IMR-90 (cell line): ENCODE measurements at regions not wholly inside any gene's neighbourhood (a gene's known extent, or its start where the extent isn't known, plus 50 kb on each side); places are given as distances from the start of the nearest gene placed in this dataset.

Experiments
- ATAC-seq: fragments of 200-7000 bp; cut with Tn5 transposase; 2 replicates; pipeline ENCODE4 v1.9.1; 2020; ENCODE audit warnings: low read depth, mild to moderate bottlenecking, moderate library complexity
- BruUV-seq: library from RNA; stranded (reverse); fragments of 400-500 nt; replicated peaks from 2 replicates; lab custom pipeline; 2021; lab: Mats Ljungman, UMichigan
- CTCF ChIA-PET: fragments of 300-600 bp; formaldehyde crosslinking; extraction: SDS; loops from one replicate; lab custom pipeline; 2021; ENCODE audit warnings: antibody characterized with exemption; lab: Yijun Ruan, JAX
- POLR2A ChIA-PET: fragments of 300-600 bp; sonication (Branson Sonifier 250); formaldehyde crosslinking; loops from one replicate; lab custom pipeline; 2022; ENCODE audit warnings: antibody characterized with exemption; ENCODE audit not compliant: unreplicated experiment; lab: Charles Lee
- DNase-seq: peaks from one replicate; pipeline ENCODE4 v3.0.0; 2013
- H2AFZ ChIP-seq: replicated peaks from 2 replicates; pipeline ENCODE3; 2013; ENCODE audit warnings: low read length, mild to moderate bottlenecking; ENCODE audit not compliant: poor library complexity
- H2AK5ac ChIP-seq: 2 replicates; pipeline ENCODE4 v1.6.1; 2013; ENCODE audit warnings: low read depth, low read length, inconsistent platforms
- H2AK9ac ChIP-seq: replicated peaks from 2 replicates; pipeline ENCODE3; 2013; ENCODE audit warnings: mild to moderate bottlenecking, low read depth, low read length, moderate library complexity; ENCODE audit not compliant: poor library complexity
- H2BK120ac ChIP-seq: 2 replicates; pipeline ENCODE4 v1.6.1; 2013; ENCODE audit warnings: low read depth, low read length, inconsistent platforms
- H2BK15ac ChIP-seq: 3 replicates; pipeline ENCODE4 v1.6.1; 2013; ENCODE audit warnings: low read depth, low read length, inconsistent platforms
- H2BK20ac ChIP-seq: 2 replicates; pipeline ENCODE4 v1.6.1; 2013; ENCODE audit warnings: low read depth, mild to moderate bottlenecking, inconsistent platforms, low read length, moderate library complexity
- H2BK5ac ChIP-seq: 2 replicates; pipeline ENCODE4 v1.6.1; 2013; ENCODE audit warnings: mild to moderate bottlenecking, low read depth, low read length, inconsistent platforms; ENCODE audit not compliant: poor library complexity, severe bottlenecking
- H3K14ac ChIP-seq: replicated peaks from 2 replicates; pipeline ENCODE4 v1.6.1; 2013; ENCODE audit warnings: low read depth, low read length, inconsistent platforms
- H3K18ac ChIP-seq: 2 replicates; pipeline ENCODE4 v1.6.1; 2013; ENCODE audit warnings: low read depth, low read length, control low read depth
- H3K23ac ChIP-seq: 2 replicates; pipeline ENCODE4 v1.6.1; 2013; ENCODE audit warnings: low read depth, low read length, inconsistent platforms
- H3K27ac ChIP-seq: 2 replicates; pipeline ENCODE4 v1.5.1; 2013; ENCODE audit warnings: mild to moderate bottlenecking, control low read depth, low read length; ENCODE audit not compliant: insufficient read depth
- H3K27me3 ChIP-seq: 2 replicates; pipeline ENCODE4 v1.6.1; 2013; ENCODE audit warnings: low read length; ENCODE audit not compliant: control insufficient read depth, insufficient read depth
- H3K36me3 ChIP-seq: 2 replicates; pipeline ENCODE4 v1.6.1; 2013; ENCODE audit warnings: low read length, mixed read lengths; ENCODE audit not compliant: control insufficient read depth, insufficient read depth
- H3K4ac ChIP-seq: 2 replicates; pipeline ENCODE4 v1.6.1; 2013; ENCODE audit warnings: low read depth, low read length, inconsistent platforms
- H3K4me1 ChIP-seq: 2 replicates; pipeline ENCODE4 v1.6.1; 2013; ENCODE audit warnings: low read length, mixed read lengths; ENCODE audit not compliant: control insufficient read depth, insufficient read depth
- H3K4me2 ChIP-seq: 2 replicates; pipeline ENCODE4 v1.6.1; 2013; ENCODE audit warnings: low read depth, mild to moderate bottlenecking, control low read depth, low read length, moderate library complexity
- H3K4me3 ChIP-seq: 2 replicates; pipeline ENCODE4 v1.5.1; 2013; ENCODE audit warnings: low read depth, mild to moderate bottlenecking, control low read depth, low read length, moderate library complexity; ENCODE audit not compliant: insufficient read depth
- H3K56ac ChIP-seq: 2 replicates; pipeline ENCODE4 v1.6.1; 2013; ENCODE audit warnings: low read length, inconsistent platforms; ENCODE audit not compliant: insufficient read depth; ENCODE audit errors: extremely low read depth
- H3K79me1 ChIP-seq, 2 experiments: 2 replicates each; pipeline ENCODE4 v1.6.1; 2013; ENCODE audit warnings: low read length in 2 of 2, inconsistent platforms in 1 of 2, low read depth in 1 of 2
- H3K9ac ChIP-seq: 2 replicates; pipeline ENCODE4 v1.6.1; 2013; ENCODE audit warnings: low read depth, low read length, control low read depth
- H3K9me1 ChIP-seq: 2 replicates; pipeline ENCODE4 v1.6.1; 2013; ENCODE audit warnings: low read length, inconsistent platforms; ENCODE audit not compliant: insufficient read depth
- H3K9me3 ChIP-seq: 2 replicates; pipeline ENCODE4 v1.6.1; 2013; ENCODE audit warnings: low read length; ENCODE audit not compliant: control insufficient read depth, insufficient read depth
- H4K20me1 ChIP-seq: 2 replicates; pipeline ENCODE4 v1.6.1; 2013; ENCODE audit warnings: low read length, inconsistent platforms; ENCODE audit not compliant: insufficient read depth
- H4K5ac ChIP-seq: 2 replicates; pipeline ENCODE4 v1.6.1; 2013; ENCODE audit warnings: mild to moderate bottlenecking, low read depth, low read length, control low read depth
- H4K8ac ChIP-seq, 2 experiments: 2 replicates each; pipeline ENCODE4 v1.6.1; 2013; ENCODE audit warnings: low read depth in 2 of 2, low read length in 2 of 2, control low read depth in 1 of 2, inconsistent platforms in 1 of 2
- H4K91ac ChIP-seq: 2 replicates; pipeline ENCODE4 v1.6.1; 2013; ENCODE audit warnings: low read depth, low read length, inconsistent platforms; ENCODE audit not compliant: insufficient read depth
- BHLHE40 ChIP-seq: fragments of 150-350 bp; IDR thresholded peaks from 2 replicates; pipeline ENCODE4 v1.6.1; 2016; ENCODE audit warnings: mild to moderate bottlenecking, low read depth, low read length
- CEBPB ChIP-seq: IDR thresholded peaks from 2 replicates; pipeline ENCODE4 v1.6.1; 2012; ENCODE audit warnings: low read depth, low read length, improper control_type of control experiment
- CHD1 ChIP-seq: IDR thresholded peaks from 2 replicates; pipeline ENCODE4 v1.6.1; 2012; ENCODE audit warnings: low read depth, low read length, improper control_type of control experiment
- CTCF ChIP-seq: conservative IDR thresholded peaks from 2 replicates; pipeline ENCODE4 v1.5.1; 2012; ENCODE audit warnings: mild to moderate bottlenecking, low read depth, low read length, improper control_type of control experiment
- ELK1 ChIP-seq: fragments of 150-350 bp; IDR thresholded peaks from 2 replicates; pipeline ENCODE4 v1.6.1; 2016; ENCODE audit warnings: low read depth, mild to moderate bottlenecking, low read length, moderate library complexity, borderline replicate concordance
- FOS ChIP-seq: fragments of 150-350 bp; IDR thresholded peaks from 2 replicates; pipeline ENCODE4 v1.6.1; 2016; ENCODE audit warnings: low read depth, low read length
- MAFK ChIP-seq: IDR thresholded peaks from 2 replicates; pipeline ENCODE4 v1.6.1; 2012; ENCODE audit warnings: low read depth, low read length, improper control_type of control experiment
- MXI1 ChIP-seq: IDR thresholded peaks from 2 replicates; pipeline ENCODE4 v1.6.1; 2012; ENCODE audit warnings: low read depth, mild to moderate bottlenecking, low read length, moderate library complexity, borderline replicate concordance
- NFE2L2 ChIP-seq: fragments of 150-350 bp; IDR thresholded peaks from 2 replicates; pipeline ENCODE4 v1.6.1; 2016; ENCODE audit warnings: low read depth, mild to moderate bottlenecking, low read length
- POLR2A ChIP-seq: IDR thresholded peaks from 2 replicates; pipeline ENCODE4 v1.6.1; 2012; ENCODE audit warnings: mild to moderate bottlenecking, low read depth, low read length
- RCOR1 ChIP-seq: IDR thresholded peaks from 2 replicates; pipeline ENCODE4 v1.6.1; 2012; ENCODE audit warnings: mild to moderate bottlenecking, low read length, improper control_type of control experiment; ENCODE audit not compliant: insufficient replicate concordance
- RFX5 ChIP-seq: IDR thresholded peaks from 2 replicates; pipeline ENCODE4 v1.8.0; 2012; ENCODE audit warnings: low read depth, mild to moderate bottlenecking, low read length, moderate library complexity
- SMC3 ChIP-seq: fragments of 150-350 bp; IDR thresholded peaks from 2 replicates; pipeline ENCODE4 v1.6.1; 2016; ENCODE audit warnings: low read depth, mild to moderate bottlenecking, antibody characterized with exemption, low read length, moderate library complexity
- USF2 ChIP-seq: fragments of 150-350 bp; IDR thresholded peaks from 2 replicates; pipeline ENCODE4 v1.6.1; 2017; ENCODE audit warnings: mild to moderate bottlenecking, antibody characterized with exemption, low read length, low read depth
- WGBS, 2 experiments: methylation state at CpG; one replicate each; pipeline versions ENCODE4 v1.1.5 to v1.1.7; 2013; ENCODE audit warnings: missing lambda C conversion rate in 2 of 2; ENCODE audit not compliant: insufficient read length in 1 of 2; ENCODE audit errors: extremely low coverage in 2 of 2; 5-methylcytosine and 5-hydroxymethylcytosine counted together
- dilution Hi-C: fragments of 300-500 bp; cut with HindIII; formaldehyde crosslinking; loops from one replicate; pipeline ENCODE4 v1.14.3; 2018; ENCODE audit warnings: low sequenced_read_pairs; ENCODE audit not compliant: unreplicated experiment
- in situ Hi-C: fragments of 300-500 bp; cut with MboI; formaldehyde crosslinking; loops from 3 replicates; pipeline ENCODE4 v1.14.3; 2019; ENCODE audit warnings: low sequenced_read_pairs, inconsistent platforms, mixed read lengths
- intact Hi-C: fragments of 100-400 bp; cut with micrococcal nuclease; formaldehyde crosslinking; loops from 2 replicates; pipeline ENCODE4 v1.10.0; 2022

GRCh38 chr6:122878796-122879195, 89.7 kb downstream of the SMPDL3A start:
- H3K27ac ChIP-seq = no peak overlapping the region
- no peak overlapping the region for H2BK5ac ChIP-seq
- intact Hi-C loops (no loop called here), dilution Hi-C loops (no loop called here), in situ Hi-C loops (no loop called here)
- H3K23ac ChIP-seq = no peak overlapping the region
- no peak overlapping the region for H3K4ac ChIP-seq
- H2BK120ac ChIP-seq = no peak overlapping the region
- H3K9me3 ChIP-seq = no peaks in the 10 kb centered on the region
- no peak overlapping the region for H3K14ac ChIP-seq
- H3K4me2 ChIP-seq = no peak overlapping the region
- H3K36me3 ChIP-seq = no peaks in the 10 kb centered on the region
- no peak overlapping the region for H3K9ac ChIP-seq
- POLR2A ChIA-PET = no interaction called here
- no CpG with 5 or more reads among the region's 1 CpG for WGBS, 2 experiments
- no peak overlapping the region for H2BK15ac ChIP-seq
- no peaks in the 10 kb centered on the region for H3K79me1 ChIP-seq
- no peak for ATAC-seq
- TF ChIP-seq ELK1 (no peak), SMC3 (no peak), FOS (no peak), CEBPB (no peak), CTCF (no peak), RCOR1 (no peak), CHD1 (no peak), NFE2L2 (no peak), USF2 (no peak), MXI1 (no peak), RFX5 (no peak), MAFK (no peak), BHLHE40 (no peak), POLR2A (no peak)
- no peak overlapping the region for H3K18ac ChIP-seq
- H2AFZ ChIP-seq = no peak overlapping the region
- no peak overlapping the region for H2AK5ac ChIP-seq
- H2BK20ac ChIP-seq = no peak overlapping the region
- H3K56ac ChIP-seq = no peak overlapping the region
- H3K9me1 ChIP-seq = no peaks in the 10 kb centered on the region
- H4K20me1 ChIP-seq = no peaks in the 10 kb centered on the region
- CTCF ChIA-PET = no interaction called here
- H4K91ac ChIP-seq = no peak overlapping the region
- no peak overlapping the region for H4K8ac ChIP-seq
- H4K5ac ChIP-seq = no peak overlapping the region
- H2AK9ac ChIP-seq = no peak overlapping the region
- no peaks in the 10 kb centered on the region for H3K4me1 ChIP-seq
- no peak for DNase-seq
- no peak overlapping the region for H3K4me3 ChIP-seq
- BruUV-seq = no TSS peak
- no peaks in the 10 kb centered on the region for H3K27me3 ChIP-seq
